IPS DF 19.7 (cell line): ENCODE measurements at regions not wholly inside any gene's neighbourhood (a gene's known extent, or its start where the extent isn't known, plus 50 kb on each side); places are given as distances from the start of the nearest gene placed in this dataset.
"Not testable (repeated sequence)": the region's sequence is repeated elsewhere in the genome, so short reads cannot be mapped to it uniquely, and the experiment has no call there.

Experiments
- DNase-seq: peaks from one replicate; pipeline ENCODE4 v3.0.0-alpha.2; 2013; ENCODE audit warnings: low read depth, low spot score

GRCh38 chr3:177705976-177706823 lies 508.9 kb upstream of the TBL1XR1 start:
- DNase-seq, result no peak

DNA sequence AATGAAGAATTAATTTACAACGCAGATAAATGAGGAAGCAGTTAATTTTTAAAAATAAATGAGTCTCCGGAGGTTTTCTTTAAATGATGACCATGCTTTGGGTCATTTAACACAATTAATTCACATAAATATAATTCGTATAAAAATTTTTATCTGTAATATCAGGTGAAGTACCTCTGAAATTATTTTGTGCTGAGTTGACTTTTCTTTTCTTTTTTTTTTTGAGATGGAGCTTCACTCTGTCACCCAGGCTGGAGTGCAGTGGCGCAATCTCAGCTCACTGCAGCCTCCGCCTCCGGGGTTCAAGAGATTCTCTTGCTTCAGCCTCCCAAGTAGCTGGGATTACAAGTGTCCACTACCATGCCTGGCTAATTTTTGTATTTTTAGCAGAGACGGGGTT lies 512.2 kb upstream of the TBL1XR1 start:
- not testable (repeated sequence) for DNase-seq

DNA sequence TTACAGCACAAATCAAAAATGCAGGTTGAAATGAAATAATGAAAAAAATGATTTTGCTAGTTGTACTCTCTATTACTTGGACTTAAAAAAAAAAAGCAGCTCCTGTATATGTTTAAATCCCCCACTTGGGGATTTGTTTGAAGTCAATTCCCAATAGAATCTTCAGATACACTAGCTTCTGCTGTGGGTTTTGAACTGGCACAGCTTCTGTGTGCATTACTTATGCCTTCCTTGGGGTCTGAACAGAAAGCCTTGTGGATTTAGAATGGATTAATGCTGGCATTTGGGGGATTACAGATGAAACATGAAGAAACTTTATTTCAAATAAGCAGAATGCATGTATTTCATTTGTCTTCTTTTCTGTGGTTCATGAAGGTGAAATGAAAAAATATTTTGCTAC lies 513.2 kb upstream of the TBL1XR1 start:
- DNase-seq, result no peak

DNA sequence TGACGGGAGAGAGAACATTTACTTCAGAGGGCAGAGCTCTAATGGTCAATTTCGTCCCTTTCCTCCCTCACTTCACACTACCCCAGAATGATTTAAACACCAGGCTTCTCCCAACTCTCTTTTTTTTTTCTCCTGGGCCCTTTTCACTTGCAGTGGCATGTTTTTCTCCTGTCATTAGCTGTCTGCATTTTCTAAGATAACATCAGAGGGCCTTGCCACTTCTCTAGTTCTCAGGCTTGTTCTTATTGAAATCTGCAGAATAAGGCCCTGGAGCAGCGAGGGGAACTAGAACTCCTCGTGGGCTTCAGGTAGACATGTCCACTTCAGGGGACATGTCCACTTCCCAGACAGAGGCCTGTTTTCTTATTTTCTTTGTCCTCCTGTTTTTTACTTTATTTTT lies 514.4 kb upstream of the TBL1XR1 start:
- DNase-seq, result no peak

- no peak for DNase-seq
These were observed 516.9 kb upstream of the TBL1XR1 start for GRCh38 chr3:177713928-177714900.

GRCh38 chr3:177714945-177715344 lies 517.7 kb upstream of the TBL1XR1 start:
- DNase-seq, result no peak

- DNase-seq, result no peak
These were observed 518.7 kb upstream of the TBL1XR1 start for GRCh38 chr3:177715980-177716379.

DNA sequence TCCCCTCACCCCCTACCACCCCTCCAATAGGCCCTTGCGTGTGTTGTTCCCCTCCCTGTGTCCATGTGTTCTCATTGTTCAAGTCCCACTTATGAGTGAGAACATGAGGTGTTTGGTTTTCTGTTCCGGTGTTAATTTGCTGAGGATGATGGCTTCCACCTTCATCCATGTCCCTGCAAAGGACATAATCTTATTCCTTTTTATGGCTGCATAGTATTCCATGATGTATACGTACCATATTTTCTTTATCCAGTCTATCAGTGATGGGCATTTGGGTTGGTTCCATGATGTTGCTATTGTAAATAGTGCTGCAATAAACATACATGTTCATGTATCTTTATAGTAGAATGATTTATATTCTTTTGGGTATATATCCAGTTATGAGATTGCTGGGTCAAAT lies 523.6 kb upstream of the TBL1XR1 start:
- not testable (repeated sequence) for DNase-seq

DNA sequence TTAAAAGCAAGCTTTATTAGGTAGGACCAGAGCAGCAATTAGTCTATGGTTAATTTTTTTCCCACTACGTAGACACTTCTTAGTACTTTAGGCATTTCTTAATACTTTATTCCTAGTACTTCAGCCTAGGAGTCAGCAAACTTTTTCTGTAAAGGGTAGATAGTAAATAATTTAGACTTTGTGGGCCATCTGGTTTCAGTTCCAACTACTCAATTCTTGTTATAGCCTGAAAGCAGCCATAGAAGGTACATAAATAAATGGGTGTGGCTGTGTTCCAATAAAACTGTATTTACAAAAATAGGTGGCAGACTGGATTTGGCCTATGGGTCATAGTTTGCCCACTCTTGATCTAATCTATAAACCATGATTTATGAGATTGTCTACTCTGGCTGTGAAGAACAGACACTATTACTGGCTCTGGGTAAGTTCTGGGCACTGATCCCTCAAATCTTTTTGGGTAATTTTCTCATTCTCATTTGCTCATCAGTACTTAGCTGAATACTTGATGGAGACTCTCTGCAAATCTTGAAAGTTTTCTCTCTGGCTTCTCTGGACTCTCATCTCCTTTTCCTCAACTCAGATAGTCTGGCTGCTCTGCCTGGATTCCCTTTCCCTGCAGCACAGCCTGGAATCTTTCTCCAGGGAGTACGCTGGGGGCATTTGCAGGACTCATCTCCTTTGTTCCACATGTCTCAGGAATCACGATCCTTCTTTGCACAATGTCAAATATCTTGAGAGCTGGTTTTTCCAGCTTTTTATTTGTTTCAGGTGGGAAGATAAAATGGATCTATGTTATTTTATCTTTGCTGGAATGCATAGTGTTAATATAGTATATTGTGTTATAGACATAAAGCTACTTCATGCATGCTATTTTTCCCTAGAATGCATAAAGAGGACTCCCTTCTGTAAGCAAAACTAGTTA lies 524.8 kb upstream of the TBL1XR1 start:
- no peak for DNase-seq

DNA sequence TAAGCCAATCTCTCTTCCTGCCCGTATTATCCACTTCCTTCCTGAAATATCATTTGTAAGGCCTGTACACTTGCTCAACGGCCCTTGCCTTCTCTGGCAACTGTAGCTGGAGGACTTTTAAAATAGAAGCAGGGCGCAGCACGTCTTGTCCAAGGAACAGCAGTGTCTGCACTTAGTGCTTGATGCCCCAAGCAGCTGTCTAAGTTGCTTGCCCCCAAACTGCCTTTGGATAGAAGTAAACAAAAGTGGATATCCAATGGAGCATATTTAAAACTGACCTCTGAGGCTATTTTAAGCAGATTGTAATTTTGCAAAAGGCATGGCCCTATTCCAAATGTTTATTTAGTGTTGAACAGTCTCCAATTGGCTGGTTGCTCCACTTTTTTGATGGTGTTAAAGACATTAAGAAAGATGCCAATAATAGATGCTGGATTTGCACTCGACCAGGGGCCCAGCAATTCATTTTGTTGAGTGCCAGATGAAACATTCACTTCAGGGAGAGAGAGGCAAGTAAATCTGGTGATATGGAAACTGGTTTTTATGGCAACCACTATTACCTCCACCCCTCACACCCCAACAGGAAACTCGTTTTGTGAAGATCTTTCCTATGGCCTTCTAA lies 526.8 kb upstream of the TBL1XR1 start:
- DNase-seq, result no peak

GRCh38 chr3:177725165-177725564 lies 527.9 kb upstream of the TBL1XR1 start:
- DNase-seq, result no peak

DNA sequence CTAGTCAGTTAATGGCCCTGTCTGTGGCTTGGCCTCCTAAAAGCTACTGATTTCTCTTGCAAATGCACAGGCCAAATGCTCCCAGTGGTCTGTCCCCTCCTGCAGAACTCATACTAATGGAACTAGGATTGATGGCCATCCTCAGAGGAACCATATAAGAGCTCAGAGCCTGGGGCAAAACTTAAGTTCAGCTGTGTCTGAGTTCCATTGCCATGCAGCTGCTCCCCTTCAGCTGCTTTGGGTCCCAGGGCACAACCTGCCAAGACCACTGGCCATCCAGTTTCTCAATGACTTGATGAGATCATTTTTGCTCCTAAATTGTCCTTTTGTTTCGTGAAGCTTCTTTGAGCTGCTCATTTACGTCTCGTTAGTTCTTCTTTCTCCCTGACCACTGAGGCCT lies 529.5 kb upstream of the TBL1XR1 start:
- DNase-seq, result no peak

GRCh38 chr3:177729956-177730681 lies 532.8 kb upstream of the TBL1XR1 start:
- DNase-seq, result no peak

DNA sequence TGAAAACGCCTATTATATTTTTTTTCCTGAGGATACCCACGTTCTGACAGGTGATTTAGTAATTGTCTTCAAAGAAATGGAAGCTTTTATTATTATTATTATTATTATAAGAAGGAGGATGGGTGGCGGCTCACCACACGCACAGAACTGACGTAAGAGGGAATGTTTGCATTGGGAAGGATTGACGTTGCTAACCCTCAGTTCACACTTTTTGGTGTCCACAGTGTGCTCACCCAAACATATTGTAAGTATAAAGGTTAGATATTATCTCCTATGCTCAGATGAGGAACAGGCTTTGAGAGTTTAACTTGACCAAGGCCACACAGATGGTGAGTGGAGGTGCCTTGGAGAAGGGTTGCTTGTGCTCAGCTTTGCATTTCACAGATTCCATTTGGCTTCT lies 533.5 kb upstream of the TBL1XR1 start:
- DNase-seq, result no peak

- no peak for DNase-seq
These were observed 534.5 kb upstream of the TBL1XR1 start for GRCh38 chr3:177731644-177732268.

DNA sequence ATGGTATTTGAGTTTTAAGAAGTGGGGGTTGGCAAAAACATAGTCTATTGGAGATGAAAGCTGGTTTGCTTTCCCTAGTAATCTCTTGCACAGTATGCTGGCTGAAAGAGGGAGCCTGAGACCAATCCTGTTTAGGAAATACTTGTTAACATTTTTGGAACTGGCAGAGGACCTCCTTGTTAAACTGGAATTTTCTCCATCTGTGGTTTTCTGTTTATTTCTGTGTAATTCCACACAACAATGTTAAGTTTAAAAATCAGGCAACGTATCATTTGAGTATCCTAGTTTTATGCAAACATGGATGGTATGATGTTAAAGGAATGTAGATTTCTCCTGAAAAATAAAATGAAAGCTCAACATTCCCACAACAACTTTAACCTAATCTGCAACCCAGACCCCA lies 536.0 kb upstream of the TBL1XR1 start:
- DNase-seq, result no peak

DNA sequence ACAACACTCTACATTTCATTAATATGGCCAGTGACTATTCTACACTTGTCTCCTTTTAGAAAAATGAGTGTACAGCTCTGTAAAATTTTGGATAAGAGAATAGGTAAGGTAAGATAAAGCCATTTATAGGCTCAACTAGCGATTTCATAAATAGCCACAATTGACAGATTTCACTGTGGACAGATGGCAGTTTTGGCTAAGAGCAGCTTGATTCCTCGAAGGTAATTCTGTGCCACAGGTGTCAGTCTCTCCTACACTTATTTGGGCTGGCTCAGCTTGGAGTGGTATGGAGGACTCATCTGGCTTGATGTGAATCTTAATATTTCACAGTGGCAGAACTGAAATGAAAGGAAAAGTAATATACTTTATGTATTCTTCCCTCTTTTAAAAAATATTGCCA lies 536.7 kb upstream of the TBL1XR1 start:
- no peak for DNase-seq

DNA sequence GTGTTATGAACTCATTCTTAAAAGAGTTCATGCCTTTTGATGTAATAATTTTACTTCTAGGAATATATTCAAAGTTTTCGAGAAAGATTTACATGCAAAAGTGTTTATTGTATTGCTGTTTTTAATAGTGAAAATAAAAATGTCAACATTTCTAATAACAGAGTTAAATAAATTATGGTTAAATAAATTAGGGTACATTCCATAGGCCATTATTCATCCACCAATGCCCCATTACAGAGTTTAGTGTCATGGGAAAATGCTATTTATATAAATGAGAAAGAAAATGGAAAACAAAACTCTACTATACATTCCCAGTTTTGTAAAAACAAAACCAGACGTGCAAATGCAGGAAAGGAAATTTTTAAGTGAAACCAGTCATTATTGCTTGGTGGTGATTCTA lies 538.1 kb upstream of the TBL1XR1 start:
- no peak for DNase-seq

GRCh38 chr3:177739461-177739860 lies 542.2 kb upstream of the TBL1XR1 start:
- no peak for DNase-seq

- no peak for DNase-seq
These were observed 543.0 kb upstream of the TBL1XR1 start for GRCh38 chr3:177740254-177740653.
